GM12864 (cell line): ENCODE measurements at regions not wholly inside any gene's neighbourhood (a gene's known extent, or its start where the extent isn't known, plus 50 kb on each side); places are given as distances from the start of the nearest gene placed in this dataset.

Source experiments
- DNase-seq: peaks from one replicate; pipeline ENCODE4 v3.0.0-alpha.2; 2011; ENCODE audit warnings: low read depth
- H3K4me3 ChIP-seq: 2 replicates; pipeline ENCODE4 v1.5.1; 2011; ENCODE audit warnings: mild to moderate bottlenecking, low read depth, low read length, control low read depth
- CTCF ChIP-seq: IDR thresholded peaks from 2 replicates; pipeline ENCODE4 v1.5.1; 2011; ENCODE audit warnings: low read depth, mild to moderate bottlenecking, moderate library complexity, low read length, control low read depth, inconsistent platforms; ENCODE audit errors: missing control alignments

DNA sequence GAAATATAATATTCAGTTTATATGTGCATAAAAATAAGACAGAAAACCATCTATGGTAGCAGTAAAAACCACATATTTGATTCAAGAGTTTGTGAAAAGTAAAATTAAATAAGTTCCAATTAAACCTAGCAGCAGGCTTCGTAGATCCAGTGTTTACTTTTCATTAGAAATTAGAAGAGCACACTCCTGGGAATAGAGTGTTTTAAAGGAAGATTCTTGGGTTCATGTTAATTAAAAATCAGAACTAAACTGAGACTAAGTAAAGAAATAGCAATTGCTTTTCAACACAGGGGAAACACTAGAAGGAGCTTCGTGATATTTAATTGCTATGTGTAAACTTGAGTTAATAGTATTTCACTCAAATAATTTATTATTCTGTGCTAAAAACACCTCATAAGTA lies 1097.8 kb upstream of the CDH18 start:
- no peak for TF ChIP-seq CTCF
- DNase-seq = no peak
- no peak overlapping the region for H3K4me3 ChIP-seq

- DNase-seq = no peak
- no peak for TF ChIP-seq CTCF
- no peak overlapping the region for H3K4me3 ChIP-seq
Observed at GRCh38 chr5:21071986-21072385, 1084.0 kb upstream of the CDH18 start.

- no peak overlapping the region for H3K4me3 ChIP-seq
- DNase-seq = no peak
- no peak for TF ChIP-seq CTCF
Observed at GRCh38 chr5:21071421-21071820, 1083.4 kb upstream of the CDH18 start.

- no peak for TF ChIP-seq CTCF
- no peak overlapping the region for H3K4me3 ChIP-seq
- no peak for DNase-seq
Observed at GRCh38 chr5:21070858-21071257, 1082.9 kb upstream of the CDH18 start.

DNA sequence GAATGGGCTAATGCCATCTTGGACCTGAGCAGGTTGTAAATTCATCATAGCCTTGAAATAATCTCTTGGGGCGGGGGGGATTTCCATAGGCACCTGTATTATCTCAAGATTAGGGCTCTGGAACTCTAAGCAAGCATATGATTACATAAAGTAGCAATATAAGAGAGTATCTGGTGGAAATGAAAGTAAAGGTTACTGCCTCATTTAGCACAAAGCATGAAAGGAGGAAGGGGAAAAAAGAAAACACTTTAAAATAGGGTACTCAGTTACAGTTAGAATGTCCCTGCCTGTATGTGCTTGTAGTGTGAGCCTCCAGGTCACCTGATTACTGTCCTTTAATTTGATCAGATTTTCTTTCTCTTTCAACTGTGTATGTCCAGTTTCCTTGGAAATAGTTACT lies 1079.7 kb upstream of the CDH18 start:
- TF ChIP-seq CTCF = no peak

DNA sequence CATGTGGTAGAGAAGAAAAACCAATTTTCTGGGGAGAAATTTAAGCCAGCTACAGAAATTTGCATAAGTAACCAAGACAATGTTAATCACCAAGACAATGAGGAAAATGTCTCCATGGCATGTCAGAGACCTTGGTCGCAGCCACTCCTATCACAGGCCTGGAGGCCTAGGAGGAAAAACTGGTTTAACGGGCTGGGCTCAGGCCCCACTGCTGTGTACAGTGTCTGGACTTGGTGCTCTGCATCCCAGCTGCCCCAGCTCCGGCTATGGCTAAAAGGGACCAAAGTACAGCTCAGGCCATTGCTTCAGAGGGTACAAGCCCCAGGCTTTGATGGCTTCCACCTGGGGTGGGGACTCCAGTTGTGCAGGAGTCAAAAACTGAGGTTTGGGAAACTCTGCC lies 1075.1 kb upstream of the CDH18 start:
- TF ChIP-seq CTCF = no peak
- DNase-seq = no peak

More for the DNA sequence above, 1079.7 kb upstream of the CDH18 start:
- DNase-seq = no peak
- H3K4me3 ChIP-seq = no peak overlapping the region

GRCh38 chr5:21058289-21058688 lies 1070.3 kb upstream of the CDH18 start:
- H3K4me3 ChIP-seq = no peak overlapping the region
- TF ChIP-seq CTCF = no peak
- DNase-seq = no peak

More for the DNA sequence above, 1075.1 kb upstream of the CDH18 start:
- H3K4me3 ChIP-seq = no peak overlapping the region
